H1 (cell line): ENCODE measurements at regions not wholly inside any gene's neighbourhood (a gene's known extent, or its start where the extent isn't known, plus 50 kb on each side); places are given as distances from the start of the nearest gene placed in this dataset.

Experiments
- CTCF ChIA-PET: fragments of 300-600 bp; sonication (Branson Sonifier 250); formaldehyde crosslinking; loops from one replicate; lab custom pipeline; 2021; ENCODE audit not compliant: partially characterized antibody; lab: Charles Lee
- POLR2A ChIA-PET: fragments of 300-600 bp; sonication (Branson Sonifier 250); formaldehyde crosslinking; loops from one replicate; lab custom pipeline; 2021; ENCODE audit warnings: inconsistent platforms; ENCODE audit not compliant: partially characterized antibody; lab: Charles Lee
- DNase-seq, 2 experiments: peaks; one replicate each; pipeline versions ENCODE4 v3.0.0 to v3.0.0-alpha.2; 2010 to 2022; ENCODE audit warnings: low spot score in 2 of 2, low read depth in 1 of 2, mixed read lengths in 1 of 2
- FAIRE-seq: peaks from 2 replicates; lab custom pipeline; 2011; peaks lifted over from hg19 to GRCh38; lab: Jason Lieb, UNC
- H2AFZ ChIP-seq: 2 replicates; pipeline ENCODE4 v1.8.1; 2012; ENCODE audit warnings: low read length, inconsistent platforms
- H2AK5ac ChIP-seq: 2 replicates; pipeline ENCODE4 v1.6.1; 2013; ENCODE audit warnings: low read depth, low read length
- H2BK120ac ChIP-seq: replicated peaks from 2 replicates; pipeline ENCODE3; 2013; ENCODE audit warnings: low read depth, low read length, inconsistent platforms
- H2BK12ac ChIP-seq: 2 replicates; pipeline ENCODE4 v1.6.1; 2013; ENCODE audit warnings: low read depth, low read length
- H2BK15ac ChIP-seq: 2 replicates; pipeline ENCODE4 v1.6.1; 2013; ENCODE audit warnings: low read length
- H2BK20ac ChIP-seq: 2 replicates; pipeline ENCODE4 v1.6.1; 2013; ENCODE audit warnings: low read length
- H2BK5ac ChIP-seq: 2 replicates; pipeline ENCODE4 v1.6.1; 2013; ENCODE audit warnings: low read depth, low read length
- H3K14ac ChIP-seq: 2 replicates; pipeline ENCODE4 v1.6.1; 2013; ENCODE audit warnings: inconsistent platforms; ENCODE audit not compliant: insufficient read length
- H3K18ac ChIP-seq: 2 replicates; pipeline ENCODE4 v1.6.1; 2013; ENCODE audit warnings: low read length; ENCODE audit errors: extremely low read depth
- H3K23ac ChIP-seq: 2 replicates; pipeline ENCODE4 v1.6.1; 2013; ENCODE audit warnings: inconsistent platforms; ENCODE audit not compliant: insufficient read length
- H3K23me2 ChIP-seq: 2 replicates; pipeline ENCODE4 v1.6.1; 2013; ENCODE audit warnings: low read depth, low read length
- H3K27ac ChIP-seq: 2 replicates; pipeline ENCODE4 v1.6.1; 2011; ENCODE audit warnings: low read depth, low read length, inconsistent platforms
- H3K27me3 ChIP-seq, 4 experiments: replicated peaks in 1 of 4; 1 replicate in 1 of 4; 2 replicates in 3 of 4; pipeline versions ENCODE4 v1.6.1 to v1.8.1; 2011 to 2013; ENCODE audit warnings: low read length in 3 of 4, mild to moderate bottlenecking in 3 of 4, inconsistent platforms in 2 of 4, mixed read lengths in 2 of 4, moderate library complexity in 1 of 4; ENCODE audit not compliant: control insufficient read depth in 3 of 4, insufficient read depth in 3 of 4; ENCODE audit errors: extremely low read depth in 1 of 4
- H3K36me3 ChIP-seq, 4 experiments: 2 replicates each; pipeline versions ENCODE4 v1.6.1 to v1.8.1; 2011 to 2013; ENCODE audit warnings: mild to moderate bottlenecking in 4 of 4, low read length in 3 of 4, moderate library complexity in 2 of 4, control low read depth in 1 of 4, inconsistent platforms in 1 of 4; ENCODE audit not compliant: insufficient read depth in 4 of 4, control insufficient read depth in 2 of 4
- H3K4ac ChIP-seq: replicated peaks from 2 replicates; pipeline ENCODE3; 2013; ENCODE audit warnings: low read length, low read depth, mixed read lengths, inconsistent platforms; ENCODE audit not compliant: insufficient read length
- H3K4me1 ChIP-seq, 4 experiments: replicated peaks in 1 of 4; 1 replicate in 1 of 4; 2 replicates in 3 of 4; pipeline versions ENCODE4 v1.6.1 to v1.8.1; 2011 to 2013; ENCODE audit warnings: low read length in 3 of 4, inconsistent platforms in 2 of 4, mixed read lengths in 1 of 4; ENCODE audit not compliant: insufficient read depth in 4 of 4, control insufficient read depth in 3 of 4
- H3K4me2 ChIP-seq, 2 experiments: 2 replicates each; pipeline versions ENCODE4 v1.6.1 to v1.8.1; 2011 to 2013; ENCODE audit warnings: low read depth in 2 of 2, low read length in 2 of 2, control low read depth in 1 of 2, inconsistent platforms in 1 of 2, mild to moderate bottlenecking in 1 of 2; ENCODE audit not compliant: insufficient read depth in 1 of 2
- H3K4me3 ChIP-seq, 4 experiments: fragments of 200-600, 300-600 bp in 1 of 4; sonication (generic), shearing (Covaris generic), sonication (Bioruptor Twin) in 1 of 4; 2 replicates each; pipeline versions ENCODE4 v1.5.1 to v1.8.1; 2011 to 2016; ENCODE audit warnings: low read length in 4 of 4, low read depth in 3 of 4, control low read depth in 2 of 4, inconsistent platforms in 2 of 4, mild to moderate bottlenecking in 2 of 4, mixed read lengths in 1 of 4, moderate library complexity in 1 of 4; ENCODE audit not compliant: insufficient read depth in 2 of 4; ENCODE audit errors: extremely low read depth in 1 of 4
- H3K56ac ChIP-seq: replicated peaks from 2 replicates; pipeline ENCODE3; 2013; ENCODE audit warnings: low read depth, mild to moderate bottlenecking, mixed read lengths, low read length, inconsistent platforms; ENCODE audit not compliant: insufficient read length
- H3K79me1 ChIP-seq: 2 replicates; pipeline ENCODE4 v1.6.1; 2013; ENCODE audit warnings: low read depth, low read length, control low read depth
- H3K79me2 ChIP-seq, 2 experiments: 2 replicates each; pipeline versions ENCODE4 v1.6.1 to v1.8.1; 2012 to 2013; ENCODE audit warnings: low read length in 2 of 2, mild to moderate bottlenecking in 2 of 2, inconsistent platforms in 1 of 2; ENCODE audit not compliant: insufficient read depth in 2 of 2, control insufficient read depth in 1 of 2
- H3K9ac ChIP-seq, 4 experiments: replicated peaks in 1 of 4; 1 replicate in 1 of 4; 2 replicates in 3 of 4; pipeline versions ENCODE4 v1.6.1 to v1.8.1; 2011 to 2013; ENCODE audit warnings: low read depth in 3 of 4, low read length in 3 of 4, control low read depth in 2 of 4, mild to moderate bottlenecking in 2 of 4, moderate library complexity in 2 of 4, inconsistent platforms in 1 of 4; ENCODE audit errors: extremely low read depth in 1 of 4
- H3K9me3 ChIP-seq, 2 experiments: 2 replicates each; pipeline versions ENCODE4 v1.6.1 to v1.8.1; 2012 to 2013; ENCODE audit warnings: mild to moderate bottlenecking in 2 of 2, moderate library complexity in 2 of 2, control low read depth in 1 of 2, inconsistent platforms in 1 of 2, low read depth in 1 of 2, low read length in 1 of 2, mixed read lengths in 1 of 2; ENCODE audit not compliant: insufficient read depth in 2 of 2
- H4K20me1 ChIP-seq, 2 experiments: replicated peaks in 1 of 2; 2 replicates each; pipeline versions ENCODE3 to v1.8.1; 2011 to 2013; ENCODE audit warnings: inconsistent platforms in 2 of 2, low read length in 2 of 2, mild to moderate bottlenecking in 1 of 2; ENCODE audit not compliant: insufficient read depth in 2 of 2, control insufficient read depth in 1 of 2
- H4K5ac ChIP-seq: 2 replicates; pipeline ENCODE4 v1.6.1; 2013; ENCODE audit warnings: low read length, low read depth, mixed read lengths, inconsistent platforms; ENCODE audit not compliant: insufficient read length
- H4K8ac ChIP-seq: 2 replicates; pipeline ENCODE4 v1.8.0; 2013; ENCODE audit warnings: mild to moderate bottlenecking, moderate library complexity, low read length, inconsistent platforms; ENCODE audit not compliant: insufficient read depth; ENCODE audit errors: extremely low read depth
- H4K91ac ChIP-seq: replicated peaks from 2 replicates; pipeline ENCODE3; 2013; ENCODE audit warnings: low read length, mixed read lengths, inconsistent platforms; ENCODE audit not compliant: insufficient read length
- BACH1 ChIP-seq: IDR thresholded peaks from 2 replicates; pipeline ENCODE4 v1.6.1; 2012; ENCODE audit warnings: low read length, improper control_type of control experiment
- BCL11A ChIP-seq, 2 experiments: IDR thresholded peaks; one replicate each; pipeline ENCODE4 v1.6.1; 2011; ENCODE audit warnings: low read depth in 2 of 2, low read length in 2 of 2, mild to moderate bottlenecking in 2 of 2
- CHD2 ChIP-seq: IDR thresholded peaks from 2 replicates; pipeline ENCODE4 v1.6.1; 2012; ENCODE audit warnings: low read length, improper control_type of control experiment
- EP300 ChIP-seq, 2 experiments: IDR thresholded peaks; 1 replicate in 1 of 2; 2 replicates in 1 of 2; pipeline ENCODE4 v1.6.1; 2011 to 2012; ENCODE audit warnings: low read depth in 2 of 2, low read length in 2 of 2, mild to moderate bottlenecking in 2 of 2, borderline replicate concordance in 1 of 2, inconsistent platforms in 1 of 2, moderate library complexity in 1 of 2
- FOSL1 ChIP-seq: IDR thresholded peaks from 2 replicates; pipeline ENCODE4 v1.6.1; 2011; ENCODE audit warnings: mild to moderate bottlenecking, low read depth, low read length, moderate library complexity; ENCODE audit not compliant: insufficient read depth
- HDAC6 ChIP-seq: IDR thresholded peaks from one replicate; pipeline ENCODE4 v1.7.1; 2012; ENCODE audit warnings: low read depth, mild to moderate bottlenecking, inconsistent platforms, low read length, moderate library complexity
- PHF8 ChIP-seq: fragments of 200-600 bp; sonication (generic); conservative IDR thresholded peaks from 2 replicates; pipeline ENCODE4 v1.7.1; 2012; ENCODE audit warnings: low read depth, mild to moderate bottlenecking, inconsistent platforms, low read length, moderate library complexity
- RFX5 ChIP-seq: IDR thresholded peaks from 2 replicates; pipeline ENCODE4 v1.6.1; 2011; ENCODE audit warnings: low read depth, low read length, improper control_type of control experiment, borderline replicate concordance
- SIX5 ChIP-seq: IDR thresholded peaks from 2 replicates; pipeline ENCODE4 v1.6.1; 2011; ENCODE audit warnings: mild to moderate bottlenecking, low read depth, low read length
- YY1 ChIP-seq: IDR thresholded peaks from 2 replicates; pipeline ENCODE4 v1.6.1; 2011; ENCODE audit warnings: low read depth, mild to moderate bottlenecking, low read length
- ZNF274 ChIP-seq: IDR thresholded peaks from 2 replicates; pipeline ENCODE4 v1.7.0; 2012; ENCODE audit warnings: low read length, borderline replicate concordance; ENCODE audit errors: extremely low read depth
- WGBS, 2 experiments: shearing (Covaris generic) in 1 of 2; methylation state at CpG; one replicate each; pipeline versions ENCODE4 v1.1.6 to v1.1.7; 2013 to 2015; ENCODE audit warnings: low lambda C conversion rate in 2 of 2, mixed read lengths in 2 of 2, inconsistent platforms in 1 of 2, low coverage in 1 of 2, missing lambda C conversion rate in 1 of 2; ENCODE audit not compliant: insufficient replicate concordance in 2 of 2, insufficient coverage in 1 of 2, insufficient read length in 1 of 2; ENCODE audit errors: extremely low coverage in 1 of 2, missing lambda C conversion rate in 1 of 2; 5-methylcytosine and 5-hydroxymethylcytosine counted together

GRCh38 chr20:24829649-24830370, 119.3 kb upstream of the CST7 start:
- POLR2A ChIA-PET, result no interaction called here

More at GRCh38 chr20:24829649-24830370, 119.3 kb upstream of the CST7 start:
- no peak overlapping the region for H4K5ac ChIP-seq
- H2AK5ac ChIP-seq, result no peak overlapping the region
- H3K36me3 ChIP-seq, result no peaks in the 10 kb centered on the region
- no peak overlapping the region for H3K23ac ChIP-seq
- DNase-seq (no peak), FAIRE-seq (no peak)
- H3K4me1 ChIP-seq, result no peaks in the 10 kb centered on the region
- no peak overlapping the region for H3K4me3 ChIP-seq
- 87% methylated on average over 5 of the region's 5 CpGs; no CpG with 5 or more reads in 1 of the 2 experiments for WGBS, 2 experiments
- H3K27ac ChIP-seq, result no peak overlapping the region
- no peak overlapping the region for H3K18ac ChIP-seq
- H3K4ac ChIP-seq, result no peak overlapping the region
- H2BK120ac ChIP-seq, result no peak overlapping the region
- H3K79me2 ChIP-seq, result no peaks in the 10 kb centered on the region
- no peak overlapping the region for H4K8ac ChIP-seq
- H3K23me2 ChIP-seq, result no peaks in the 10 kb centered on the region
- H3K4me2 ChIP-seq, result no peak overlapping the region
- no peak overlapping the region for H2AFZ ChIP-seq
- H2BK12ac ChIP-seq, result no peak overlapping the region
- H3K79me1 ChIP-seq, result no peaks in the 10 kb centered on the region
- H3K9ac ChIP-seq, result no peak overlapping the region
- H4K91ac ChIP-seq, result no peak overlapping the region
- H3K27me3 ChIP-seq, result no peaks in the 10 kb centered on the region
- H2BK20ac ChIP-seq, result no peak overlapping the region
- H3K56ac ChIP-seq, result no peak overlapping the region
- no peaks in the 10 kb centered on the region for H4K20me1 ChIP-seq
- CTCF ChIA-PET, result no interaction called here
- H2BK5ac ChIP-seq, result no peak overlapping the region
- no peak overlapping the region for H3K14ac ChIP-seq
- no peak overlapping the region for H2BK15ac ChIP-seq
- H3K9me3 ChIP-seq, result no peaks in the 10 kb centered on the region
- TF ChIP-seq PHF8 (no peak), YY1 (no peak), BCL11A (IDR thresholded peaks at IDR 0.05; ENCODE audit: low read depth in 2 of 2, low read length in 2 of 2) (no peak), RFX5 (no peak), HDAC6 (no peak), CHD2 (no peak), ZNF274 (no peak), BACH1 (no peak), SIX5 (no peak), FOSL1 (no peak), EP300 (IDR thresholded peaks at IDR 0.05; ENCODE audit: borderline replicate concordance in 1 of 2, low read depth in 2 of 2, low read length in 2 of 2) (no peak)
